Loucy (cell line): ENCODE measurements at regions not wholly inside any gene's neighbourhood (a gene's known extent, or its start where the extent isn't known, plus 50 kb on each side); places are given as distances from the start of the nearest gene placed in this dataset.

Experiments used
- H2AFZ ChIP-seq: fragments of 200-600 bp; sonication (generic); 2 replicates; pipeline ENCODE4 v1.6.0; 2016; ENCODE audit warnings: antibody characterized with exemption, mild to moderate bottlenecking, low read length, moderate library complexity
- H3F3A ChIP-seq: fragments of 200-600 bp; 2 replicates; pipeline ENCODE4 v1.6.0; 2016; ENCODE audit warnings: antibody characterized with exemption, low read depth, mild to moderate bottlenecking
- H3K27me3 ChIP-seq: fragments of 200-600 bp; sonication (generic); 2 replicates; pipeline ENCODE4 v1.6.1; 2014; ENCODE audit warnings: low read length, mild to moderate bottlenecking; ENCODE audit not compliant: insufficient read depth, poor library complexity, severe bottlenecking
- H3K36me3 ChIP-seq: fragments of 200-600 bp; sonication (generic); 2 replicates; pipeline ENCODE4 v1.6.1; 2016; ENCODE audit warnings: low read length; ENCODE audit not compliant: insufficient read depth
- H3K4me1 ChIP-seq: fragments of 200-600 bp; sonication (generic); 2 replicates; pipeline ENCODE4 v1.5.1; 2014; ENCODE audit warnings: low read length, mild to moderate bottlenecking; ENCODE audit not compliant: insufficient read depth, poor library complexity, severe bottlenecking
- H3K4me2 ChIP-seq: fragments of 200-600 bp; sonication (generic); 2 replicates; pipeline ENCODE4 v1.6.0; 2014; ENCODE audit warnings: antibody characterized with exemption, low read length, low read depth, mild to moderate bottlenecking; ENCODE audit not compliant: poor library complexity, severe bottlenecking
- H3K4me3 ChIP-seq: fragments of 200-600 bp; sonication (generic); 2 replicates; pipeline ENCODE4 v1.5.1; 2014; ENCODE audit warnings: low read length, mild to moderate bottlenecking, mixed read lengths; ENCODE audit not compliant: poor library complexity, severe bottlenecking
- H3K79me2 ChIP-seq: fragments of 200-600 bp; sonication (generic); 2 replicates; pipeline ENCODE4 v1.6.1; 2014; ENCODE audit warnings: low read length; ENCODE audit not compliant: insufficient read depth
- H3K9ac ChIP-seq: fragments of 200-600 bp; sonication (generic); 2 replicates; pipeline ENCODE4 v1.6.0; 2014; ENCODE audit warnings: mild to moderate bottlenecking, low read depth, low read length, moderate library complexity; ENCODE audit not compliant: poor library complexity, severe bottlenecking
- H3K9me2 ChIP-seq: fragments of 200-600 bp; sonication (generic); replicated peaks from 2 replicates; pipeline ENCODE4 v1.6.1; 2016; ENCODE audit warnings: low read depth, low read length, mixed read lengths
- H3K9me3 ChIP-seq: fragments of 200-600 bp; sonication (generic); 2 replicates; pipeline ENCODE4 v1.6.1; 2014; ENCODE audit warnings: mild to moderate bottlenecking, antibody characterized with exemption, low read length, low read depth; ENCODE audit not compliant: insufficient read depth
- H4K20me1 ChIP-seq: fragments of 200-600 bp; sonication (generic); 2 replicates; pipeline ENCODE4 v1.6.0; 2014; ENCODE audit warnings: antibody characterized with exemption, low read length, mild to moderate bottlenecking; ENCODE audit not compliant: insufficient read depth, poor library complexity, severe bottlenecking
- CTCF ChIP-seq: fragments of 200-600 bp; sonication (generic); conservative IDR thresholded peaks from 2 replicates; pipeline ENCODE4 v1.5.1; 2014; ENCODE audit warnings: mild to moderate bottlenecking, antibody characterized with exemption, low read length
- EZH2phosphoT487 ChIP-seq: fragments of 200-600 bp; IDR thresholded peaks from 2 replicates; pipeline ENCODE4 v1.6.1; 2018; ENCODE audit warnings: antibody characterized with exemption, mild to moderate bottlenecking, moderate library complexity, borderline replicate concordance

- H3K4me1 ChIP-seq: no peaks in the 10 kb centered on the region
Measured at GRCh38 chr16:65617421-65617820, 495.6 kb upstream of the CDH11 start.

GRCh38 chr16:65608455-65608854, 486.6 kb upstream of the CDH11 start:
- no peaks in the 10 kb centered on the region for H3K4me1 ChIP-seq
- no peaks in the 10 kb centered on the region for H3K79me2 ChIP-seq
- no peaks in the 10 kb centered on the region for H4K20me1 ChIP-seq
- H3K27me3 ChIP-seq: no peaks in the 10 kb centered on the region
- H3K4me2 ChIP-seq: no peak overlapping the region
- no peak overlapping the region for H3K9ac ChIP-seq
- no peak overlapping the region for H3K4me3 ChIP-seq
- H3F3A ChIP-seq: no peaks in the 10 kb centered on the region
- H2AFZ ChIP-seq: no peak overlapping the region
- TF ChIP-seq EZH2phosphoT487 (no peak), CTCF (no peak)
- H3K36me3 ChIP-seq: no peaks in the 10 kb centered on the region
- no peaks in the 10 kb centered on the region for H3K9me2 ChIP-seq
- H3K9me3 ChIP-seq: no peaks in the 10 kb centered on the region

More at GRCh38 chr16:65617421-65617820, 495.6 kb upstream of the CDH11 start:
- Histone ChIP-seq H3K36me3 (no peaks in the 10 kb centered on the region), H3K27me3 (no peaks in the 10 kb centered on the region), H3K4me2 (no peak overlapping the region), H2AFZ (no peak overlapping the region), H3K79me2 (no peaks in the 10 kb centered on the region), H3K9me2 (no peaks in the 10 kb centered on the region), H3F3A (no peaks in the 10 kb centered on the region), H3K4me3 (no peak overlapping the region), H4K20me1 (no peaks in the 10 kb centered on the region), H3K9ac (no peak overlapping the region), H3K9me3 (0 out of 2 replicates have a peak, but pooled peaks cover 3% of the 10 kb centered on the region)
- TF ChIP-seq EZH2phosphoT487 (no peak), CTCF (no peak)

- Histone ChIP-seq H3K27me3 (no peaks in the 10 kb centered on the region), H3K9ac (no peak overlapping the region), H3F3A (no peaks in the 10 kb centered on the region), H4K20me1 (no peaks in the 10 kb centered on the region), H3K9me3 (no peaks in the 10 kb centered on the region; the same call in 1 of the 2 replicates), H3K4me1 (no peaks in the 10 kb centered on the region), H3K79me2 (no peaks in the 10 kb centered on the region), H3K9me2 (no peaks in the 10 kb centered on the region), H3K4me3 (no peak overlapping the region), H3K4me2 (no peak overlapping the region), H3K36me3 (no peaks in the 10 kb centered on the region), H2AFZ (no peak overlapping the region)
- TF ChIP-seq EZH2phosphoT487: no peak
- TF ChIP-seq CTCF: no peak
Measured at GRCh38 chr16:65604771-65605170, 482.9 kb upstream of the CDH11 start.
